HG03378 (cell line): ENCODE measurements at regions not wholly inside any gene's neighbourhood (a gene's known extent, or its start where the extent isn't known, plus 50 kb on each side); places are given as distances from the start of the nearest gene placed in this dataset.
"Not testable (repeated sequence)": the region's sequence is repeated elsewhere in the genome, so short reads cannot be mapped to it uniquely, and the experiment has no call there.

Experiments
- ATAC-seq: cut with Tn5 transposase; IDR thresholded peaks from one replicate; pipeline ENCODE4 v1.9.1; 2021; ENCODE audit warnings: mild to moderate bottlenecking, moderate library complexity; ENCODE audit not compliant: unreplicated experiment

- no peak for ATAC-seq
Observed at GRCh38 chr3:76311941-76312340, 526.6 kb upstream of the ZNF717 start.

GRCh38 chr3:76315906-76316305 lies 530.6 kb upstream of the ZNF717 start:
- not testable (repeated sequence) for ATAC-seq

- ATAC-seq, result no peak
Observed at GRCh38 chr3:76321614-76322013, 536.3 kb upstream of the ZNF717 start.

GRCh38 chr3:76324101-76324500 lies 538.8 kb upstream of the ZNF717 start:
- ATAC-seq, result no peak

- no peak for ATAC-seq
Observed at GRCh38 chr3:76345878-76346277, 560.5 kb upstream of the ZNF717 start.

GRCh38 chr3:76346690-76347089 lies 561.3 kb upstream of the ZNF717 start:
- ATAC-seq, result no peak

- no peak for ATAC-seq
Observed at GRCh38 chr3:76349715-76350480, 564.5 kb upstream of the ZNF717 start.

GRCh38 chr3:76352051-76352450 lies 566.7 kb upstream of the ZNF717 start:
- no peak for ATAC-seq

GRCh38 chr3:76352511-76353284 lies 567.3 kb upstream of the ZNF717 start:
- ATAC-seq, result no peak

- no peak for ATAC-seq
Observed at GRCh38 chr3:76353683-76354082, 568.3 kb upstream of the ZNF717 start.

- ATAC-seq, result no peak
Observed at GRCh38 chr3:76361010-76361409, 575.7 kb upstream of the ZNF717 start.

- no peak for ATAC-seq
Observed at GRCh38 chr3:76362643-76363042, 577.3 kb upstream of the ZNF717 start.

GRCh38 chr3:76365275-76365674 lies 579.9 kb upstream of the ZNF717 start:
- no peak for ATAC-seq

GRCh38 chr3:76367281-76367680 lies 581.9 kb upstream of the ZNF717 start:
- no peak for ATAC-seq

GRCh38 chr3:76369170-76369569 lies 583.8 kb upstream of the ZNF717 start:
- ATAC-seq, result no peak

GRCh38 chr3:76370749-76371520 lies 585.6 kb upstream of the ZNF717 start:
- no peak for ATAC-seq

- ATAC-seq, result no peak
Observed at GRCh38 chr3:76372497-76372896, 587.1 kb upstream of the ZNF717 start.

GRCh38 chr3:76377074-76377473 lies 591.7 kb upstream of the ZNF717 start:
- ATAC-seq, result no peak

- ATAC-seq, result no peak
Observed at GRCh38 chr3:76378789-76379188, 593.4 kb upstream of the ZNF717 start.

GRCh38 chr3:76383781-76384180 lies 598.4 kb upstream of the ZNF717 start:
- no peak for ATAC-seq

- ATAC-seq, result no peak
Observed at GRCh38 chr3:76387000-76387399, 601.7 kb upstream of the ZNF717 start.

- ATAC-seq, result no peak
Observed at GRCh38 chr3:76400141-76400540, 614.8 kb upstream of the ZNF717 start.
